GM12878 (cell line): ENCODE measurements at regions not wholly inside any gene's neighbourhood (a gene's known extent, or its start where the extent isn't known, plus 50 kb on each side); places are given as distances from the start of the nearest gene placed in this dataset.

Source experiments
- TCF12 ChIP-seq: IDR thresholded peaks from 2 replicates; pipeline ENCODE4 v1.6.1; 2011; ENCODE audit warnings: low read depth, mild to moderate bottlenecking, low read length
- TF ChIP-seq, protein P1 (sequence below): IDR thresholded peaks from 2 replicates; pipeline ENCODE4 v1.6.1; 2012; ENCODE audit warnings: improper control_type of control experiment, low read depth, low read length; ENCODE audit not compliant: insufficient replicate concordance
- TF ChIP-seq, protein P2 (sequence below): fragments of 450-650 bp; IDR thresholded peaks from 2 replicates; pipeline ENCODE4 v1.6.1; 2017; ENCODE audit warnings: mild to moderate bottlenecking, low read depth, inconsistent platforms; ENCODE audit not compliant: poor library complexity, severe bottlenecking
- TF ChIP-seq, protein P3 (sequence below): IDR thresholded peaks from 2 replicates; pipeline ENCODE4 v1.6.1; 2012; ENCODE audit warnings: mild to moderate bottlenecking, low read depth, low read length
- TF ChIP-seq, protein P4 (sequence below): IDR thresholded peaks from 2 replicates; pipeline ENCODE4 v1.6.1; 2011; ENCODE audit warnings: borderline replicate concordance, low read depth, mild to moderate bottlenecking, moderate library complexity, mixed read lengths, low read length; ENCODE audit not compliant: insufficient read depth; ENCODE audit errors: extremely low read length

DNA sequence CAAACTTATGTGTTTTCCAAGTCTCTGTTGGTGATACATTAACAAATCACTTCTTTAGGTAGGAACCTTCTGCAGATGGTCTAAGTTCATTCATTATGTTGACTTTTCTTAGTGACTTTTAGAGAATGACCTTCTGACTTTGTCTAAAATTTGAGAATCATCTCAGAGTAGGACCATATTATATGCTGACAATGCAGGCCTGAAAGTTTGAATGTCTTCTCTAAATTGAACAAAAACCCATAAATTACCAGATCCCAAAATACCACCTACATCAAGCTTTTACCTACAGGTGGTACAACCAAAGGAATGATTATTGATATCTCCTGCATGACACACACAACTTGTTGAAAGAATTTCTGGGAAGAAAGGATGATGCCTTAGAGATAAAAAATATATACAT lies 191.5 kb downstream of the SOD2 start (continued):
- TF ChIP-seq, protein P1, sequence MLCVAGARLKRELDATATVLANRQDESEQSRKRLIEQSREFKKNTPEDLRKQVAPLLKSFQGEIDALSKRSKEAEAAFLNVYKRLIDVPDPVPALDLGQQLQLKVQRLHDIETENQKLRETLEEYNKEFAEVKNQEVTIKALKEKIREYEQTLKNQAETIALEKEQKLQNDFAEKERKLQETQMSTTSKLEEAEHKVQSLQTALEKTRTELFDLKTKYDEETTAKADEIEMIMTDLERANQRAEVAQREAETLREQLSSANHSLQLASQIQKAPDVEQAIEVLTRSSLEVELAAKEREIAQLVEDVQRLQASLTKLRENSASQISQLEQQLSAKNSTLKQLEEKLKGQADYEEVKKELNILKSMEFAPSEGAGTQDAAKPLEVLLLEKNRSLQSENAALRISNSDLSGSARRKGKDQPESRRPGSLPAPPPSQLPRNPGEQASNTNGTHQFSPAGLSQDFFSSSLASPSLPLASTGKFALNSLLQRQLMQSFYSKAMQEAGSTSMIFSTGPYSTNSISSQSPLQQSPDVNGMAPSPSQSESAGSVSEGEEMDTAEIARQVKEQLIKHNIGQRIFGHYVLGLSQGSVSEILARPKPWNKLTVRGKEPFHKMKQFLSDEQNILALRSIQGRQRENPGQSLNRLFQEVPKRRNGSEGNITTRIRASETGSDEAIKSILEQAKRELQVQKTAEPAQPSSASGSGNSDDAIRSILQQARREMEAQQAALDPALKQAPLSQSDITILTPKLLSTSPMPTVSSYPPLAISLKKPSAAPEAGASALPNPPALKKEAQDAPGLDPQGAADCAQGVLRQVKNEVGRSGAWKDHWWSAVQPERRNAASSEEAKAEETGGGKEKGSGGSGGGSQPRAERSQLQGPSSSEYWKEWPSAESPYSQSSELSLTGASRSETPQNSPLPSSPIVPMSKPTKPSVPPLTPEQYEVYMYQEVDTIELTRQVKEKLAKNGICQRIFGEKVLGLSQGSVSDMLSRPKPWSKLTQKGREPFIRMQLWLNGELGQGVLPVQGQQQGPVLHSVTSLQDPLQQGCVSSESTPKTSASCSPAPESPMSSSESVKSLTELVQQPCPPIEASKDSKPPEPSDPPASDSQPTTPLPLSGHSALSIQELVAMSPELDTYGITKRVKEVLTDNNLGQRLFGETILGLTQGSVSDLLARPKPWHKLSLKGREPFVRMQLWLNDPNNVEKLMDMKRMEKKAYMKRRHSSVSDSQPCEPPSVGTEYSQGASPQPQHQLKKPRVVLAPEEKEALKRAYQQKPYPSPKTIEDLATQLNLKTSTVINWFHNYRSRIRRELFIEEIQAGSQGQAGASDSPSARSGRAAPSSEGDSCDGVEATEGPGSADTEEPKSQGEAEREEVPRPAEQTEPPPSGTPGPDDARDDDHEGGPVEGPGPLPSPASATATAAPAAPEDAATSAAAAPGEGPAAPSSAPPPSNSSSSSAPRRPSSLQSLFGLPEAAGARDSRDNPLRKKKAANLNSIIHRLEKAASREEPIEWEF, result no peak
- TF ChIP-seq, protein P2, sequence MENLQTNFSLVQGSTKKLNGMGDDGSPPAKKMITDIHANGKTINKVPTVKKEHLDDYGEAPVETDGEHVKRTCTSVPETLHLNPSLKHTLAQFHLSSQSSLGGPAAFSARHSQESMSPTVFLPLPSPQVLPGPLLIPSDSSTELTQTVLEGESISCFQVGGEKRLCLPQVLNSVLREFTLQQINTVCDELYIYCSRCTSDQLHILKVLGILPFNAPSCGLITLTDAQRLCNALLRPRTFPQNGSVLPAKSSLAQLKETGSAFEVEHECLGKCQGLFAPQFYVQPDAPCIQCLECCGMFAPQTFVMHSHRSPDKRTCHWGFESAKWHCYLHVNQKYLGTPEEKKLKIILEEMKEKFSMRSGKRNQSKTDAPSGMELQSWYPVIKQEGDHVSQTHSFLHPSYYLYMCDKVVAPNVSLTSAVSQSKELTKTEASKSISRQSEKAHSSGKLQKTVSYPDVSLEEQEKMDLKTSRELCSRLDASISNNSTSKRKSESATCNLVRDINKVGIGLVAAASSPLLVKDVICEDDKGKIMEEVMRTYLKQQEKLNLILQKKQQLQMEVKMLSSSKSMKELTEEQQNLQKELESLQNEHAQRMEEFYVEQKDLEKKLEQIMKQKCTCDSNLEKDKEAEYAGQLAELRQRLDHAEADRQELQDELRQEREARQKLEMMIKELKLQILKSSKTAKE, result no peak
- TF ChIP-seq TCF12, result no peak
- TF ChIP-seq, protein P3, sequence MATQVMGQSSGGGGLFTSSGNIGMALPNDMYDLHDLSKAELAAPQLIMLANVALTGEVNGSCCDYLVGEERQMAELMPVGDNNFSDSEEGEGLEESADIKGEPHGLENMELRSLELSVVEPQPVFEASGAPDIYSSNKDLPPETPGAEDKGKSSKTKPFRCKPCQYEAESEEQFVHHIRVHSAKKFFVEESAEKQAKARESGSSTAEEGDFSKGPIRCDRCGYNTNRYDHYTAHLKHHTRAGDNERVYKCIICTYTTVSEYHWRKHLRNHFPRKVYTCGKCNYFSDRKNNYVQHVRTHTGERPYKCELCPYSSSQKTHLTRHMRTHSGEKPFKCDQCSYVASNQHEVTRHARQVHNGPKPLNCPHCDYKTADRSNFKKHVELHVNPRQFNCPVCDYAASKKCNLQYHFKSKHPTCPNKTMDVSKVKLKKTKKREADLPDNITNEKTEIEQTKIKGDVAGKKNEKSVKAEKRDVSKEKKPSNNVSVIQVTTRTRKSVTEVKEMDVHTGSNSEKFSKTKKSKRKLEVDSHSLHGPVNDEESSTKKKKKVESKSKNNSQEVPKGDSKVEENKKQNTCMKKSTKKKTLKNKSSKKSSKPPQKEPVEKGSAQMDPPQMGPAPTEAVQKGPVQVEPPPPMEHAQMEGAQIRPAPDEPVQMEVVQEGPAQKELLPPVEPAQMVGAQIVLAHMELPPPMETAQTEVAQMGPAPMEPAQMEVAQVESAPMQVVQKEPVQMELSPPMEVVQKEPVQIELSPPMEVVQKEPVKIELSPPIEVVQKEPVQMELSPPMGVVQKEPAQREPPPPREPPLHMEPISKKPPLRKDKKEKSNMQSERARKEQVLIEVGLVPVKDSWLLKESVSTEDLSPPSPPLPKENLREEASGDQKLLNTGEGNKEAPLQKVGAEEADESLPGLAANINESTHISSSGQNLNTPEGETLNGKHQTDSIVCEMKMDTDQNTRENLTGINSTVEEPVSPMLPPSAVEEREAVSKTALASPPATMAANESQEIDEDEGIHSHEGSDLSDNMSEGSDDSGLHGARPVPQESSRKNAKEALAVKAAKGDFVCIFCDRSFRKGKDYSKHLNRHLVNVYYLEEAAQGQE, result no peak
- TF ChIP-seq, protein P4, sequence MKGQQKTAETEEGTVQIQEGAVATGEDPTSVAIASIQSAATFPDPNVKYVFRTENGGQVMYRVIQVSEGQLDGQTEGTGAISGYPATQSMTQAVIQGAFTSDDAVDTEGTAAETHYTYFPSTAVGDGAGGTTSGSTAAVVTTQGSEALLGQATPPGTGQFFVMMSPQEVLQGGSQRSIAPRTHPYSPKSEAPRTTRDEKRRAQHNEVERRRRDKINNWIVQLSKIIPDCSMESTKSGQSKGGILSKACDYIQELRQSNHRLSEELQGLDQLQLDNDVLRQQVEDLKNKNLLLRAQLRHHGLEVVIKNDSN, result no peak
